ENCODE measurements at regions not wholly inside any gene's neighbourhood (a gene's known extent, or its start where the extent isn't known, plus 50 kb on each side); places are given as distances from the start of the nearest gene placed in this dataset.

GRCh38 chr2:5612666-5613065, 79.5 kb upstream of the SOX11 start (continued):
- no peak for TF ChIP-seq SUZ12 (IDR thresholded peaks at IDR 0.05; ENCODE audit: unreplicated experiment)
- TF ChIP-seq FOS (IDR thresholded peaks at IDR 0.05; ENCODE audit: borderline replicate concordance, extremely low read depth, insufficient read length) = no peak
- TF ChIP-seq SKIL (IDR thresholded peaks at IDR 0.05; ENCODE audit: low read depth, poor library complexity, severe bottlenecking) = no peak
- no peak for TF ChIP-seq EZH2 (IDR thresholded peaks at IDR 0.05; ENCODE audit: borderline replicate concordance, control insufficient read depth, low read depth, low read length)
- no peak for TF ChIP-seq RCOR1 (conservative IDR thresholded peaks at IDR 0.05; ENCODE audit: low read depth, low read length)
- no peak for TF ChIP-seq NKRF (conservative IDR thresholded peaks at IDR 0.05)
- TF ChIP-seq IKZF1 (conservative IDR thresholded peaks at IDR 0.05) = no peak
- TF ChIP-seq MYC (IDR thresholded peaks at IDR 0.05; ENCODE audit: insufficient read depth, insufficient read length, insufficient replicate concordance, low read length, severe bottlenecking) = no peak
- TF ChIP-seq CBX5 (IDR thresholded peaks at IDR 0.05; ENCODE audit: low read depth) = no peak
- TF ChIP-seq MEF2A (IDR thresholded peaks at IDR 0.05; ENCODE audit: insufficient read depth, low read depth, low read length) = no peak
- no peak for TF ChIP-seq HDGF (IDR thresholded peaks at IDR 0.05)
- no peak for TF ChIP-seq SREBF1 (IDR thresholded peaks at IDR 0.05; ENCODE audit: low read length)

All from GM12878 (cell line).